ENCODE measurements at regions not wholly inside any gene's neighbourhood (a gene's known extent, or its start where the extent isn't known, plus 50 kb on each side); places are given as distances from the start of the nearest gene placed in this dataset.

GRCh38 chr7:47634273-47634672, 52.4 kb upstream of the TNS3 start:
- DNase-seq (ENCODE audit: low read depth in 4 of 6, low spot score in 6 of 6): no peak

GRCh38 chr7:47633134-47633533, 51.2 kb upstream of the TNS3 start:
- peaks cover 2% of the 10 kb centered on the region for H3K27me3 ChIP-seq (ENCODE audit: control insufficient read depth, insufficient read depth, low read length)
- H3K4me1 ChIP-seq (ENCODE audit: control insufficient read depth, insufficient read depth, low read length): peaks cover 29% of the 10 kb centered on the region
- no peak overlapping the region for H3K27ac ChIP-seq (ENCODE audit: low read depth, low read length)
- H3K4me3 ChIP-seq (ENCODE audit: low read depth, low read length): no peak overlapping the region
- WGBS (ENCODE audit: insufficient coverage): 92% methylated on average over 5 of the region's 10 CpGs
- no peaks in the 10 kb centered on the region for H3K9me3 ChIP-seq (ENCODE audit: control insufficient read depth, insufficient read depth, low read length)
- no peaks in the 10 kb centered on the region for H3K36me3 ChIP-seq (ENCODE audit: control insufficient read depth, insufficient read depth, low read length)
- no peak for DNase-seq (ENCODE audit: low read depth in 4 of 6, low spot score in 6 of 6)

More at GRCh38 chr7:47634273-47634672, 52.4 kb upstream of the TNS3 start:
- WGBS (ENCODE audit: insufficient coverage): no CpG with 5 or more reads among the region's 2 CpGs
- no peaks in the 10 kb centered on the region for H3K36me3 ChIP-seq (ENCODE audit: control insufficient read depth, insufficient read depth, low read length)
- no peak overlapping the region for H3K4me3 ChIP-seq (ENCODE audit: low read depth, low read length)
- peaks cover 40% of the 10 kb centered on the region for H3K4me1 ChIP-seq (ENCODE audit: control insufficient read depth, insufficient read depth, low read length)
- no peak overlapping the region for H3K27ac ChIP-seq (ENCODE audit: low read depth, low read length)
- H3K27me3 ChIP-seq (ENCODE audit: control insufficient read depth, insufficient read depth, low read length): peaks cover 2% of the 10 kb centered on the region
- no peaks in the 10 kb centered on the region for H3K9me3 ChIP-seq (ENCODE audit: control insufficient read depth, insufficient read depth, low read length)
